H1 (cell line): ENCODE measurements at regions not wholly inside any gene's neighbourhood (a gene's known extent, or its start where the extent isn't known, plus 50 kb on each side); places are given as distances from the start of the nearest gene placed in this dataset.
A peak's percentile ranks its signal among the peaks of the same experiment; 100 is the strongest.

Experiments used
- CTCF ChIA-PET: fragments of 300-600 bp; sonication (Branson Sonifier 250); formaldehyde crosslinking; loops from one replicate; lab custom pipeline; 2021; ENCODE audit not compliant: partially characterized antibody; lab: Charles Lee
- POLR2A ChIA-PET: fragments of 300-600 bp; sonication (Branson Sonifier 250); formaldehyde crosslinking; loops from one replicate; lab custom pipeline; 2021; ENCODE audit warnings: inconsistent platforms; ENCODE audit not compliant: partially characterized antibody; lab: Charles Lee
- DNase-seq, 2 experiments: peaks; one replicate each; pipeline versions ENCODE4 v3.0.0 to v3.0.0-alpha.2; 2010 to 2022; ENCODE audit warnings: low spot score in 2 of 2, low read depth in 1 of 2, mixed read lengths in 1 of 2
- FAIRE-seq: peaks from 2 replicates; lab custom pipeline; 2011; peaks lifted over from hg19 to GRCh38; lab: Jason Lieb, UNC
- H2AFZ ChIP-seq: 2 replicates; pipeline ENCODE4 v1.8.1; 2012; ENCODE audit warnings: low read length, inconsistent platforms
- H2AK5ac ChIP-seq: 2 replicates; pipeline ENCODE4 v1.6.1; 2013; ENCODE audit warnings: low read depth, low read length
- H2BK120ac ChIP-seq: replicated peaks from 2 replicates; pipeline ENCODE3; 2013; ENCODE audit warnings: low read depth, low read length, inconsistent platforms
- H2BK12ac ChIP-seq: 2 replicates; pipeline ENCODE4 v1.6.1; 2013; ENCODE audit warnings: low read depth, low read length
- H2BK15ac ChIP-seq: 2 replicates; pipeline ENCODE4 v1.6.1; 2013; ENCODE audit warnings: low read length
- H2BK20ac ChIP-seq: 2 replicates; pipeline ENCODE4 v1.6.1; 2013; ENCODE audit warnings: low read length
- H2BK5ac ChIP-seq: 2 replicates; pipeline ENCODE4 v1.6.1; 2013; ENCODE audit warnings: low read depth, low read length
- H3K14ac ChIP-seq: 2 replicates; pipeline ENCODE4 v1.6.1; 2013; ENCODE audit warnings: inconsistent platforms; ENCODE audit not compliant: insufficient read length
- H3K18ac ChIP-seq: 2 replicates; pipeline ENCODE4 v1.6.1; 2013; ENCODE audit warnings: low read length; ENCODE audit errors: extremely low read depth
- H3K23ac ChIP-seq: 2 replicates; pipeline ENCODE4 v1.6.1; 2013; ENCODE audit warnings: inconsistent platforms; ENCODE audit not compliant: insufficient read length
- H3K23me2 ChIP-seq: 2 replicates; pipeline ENCODE4 v1.6.1; 2013; ENCODE audit warnings: low read depth, low read length
- H3K27ac ChIP-seq: 2 replicates; pipeline ENCODE4 v1.6.1; 2011; ENCODE audit warnings: low read depth, low read length, inconsistent platforms
- H3K27me3 ChIP-seq, 4 experiments: replicated peaks in 1 of 4; 1 replicate in 1 of 4; 2 replicates in 3 of 4; pipeline versions ENCODE4 v1.6.1 to v1.8.1; 2011 to 2013; ENCODE audit warnings: low read length in 3 of 4, mild to moderate bottlenecking in 3 of 4, inconsistent platforms in 2 of 4, mixed read lengths in 2 of 4, moderate library complexity in 1 of 4; ENCODE audit not compliant: control insufficient read depth in 3 of 4, insufficient read depth in 3 of 4; ENCODE audit errors: extremely low read depth in 1 of 4
- H3K36me3 ChIP-seq, 4 experiments: 2 replicates each; pipeline versions ENCODE4 v1.6.1 to v1.8.1; 2011 to 2013; ENCODE audit warnings: mild to moderate bottlenecking in 4 of 4, low read length in 3 of 4, moderate library complexity in 2 of 4, control low read depth in 1 of 4, inconsistent platforms in 1 of 4; ENCODE audit not compliant: insufficient read depth in 4 of 4, control insufficient read depth in 2 of 4
- H3K4ac ChIP-seq: replicated peaks from 2 replicates; pipeline ENCODE3; 2013; ENCODE audit warnings: low read length, low read depth, mixed read lengths, inconsistent platforms; ENCODE audit not compliant: insufficient read length
- H3K4me1 ChIP-seq, 4 experiments: replicated peaks in 1 of 4; 1 replicate in 1 of 4; 2 replicates in 3 of 4; pipeline versions ENCODE4 v1.6.1 to v1.8.1; 2011 to 2013; ENCODE audit warnings: low read length in 3 of 4, inconsistent platforms in 2 of 4, mixed read lengths in 1 of 4; ENCODE audit not compliant: insufficient read depth in 4 of 4, control insufficient read depth in 3 of 4
- H3K4me2 ChIP-seq, 2 experiments: 2 replicates each; pipeline versions ENCODE4 v1.6.1 to v1.8.1; 2011 to 2013; ENCODE audit warnings: low read depth in 2 of 2, low read length in 2 of 2, control low read depth in 1 of 2, inconsistent platforms in 1 of 2, mild to moderate bottlenecking in 1 of 2; ENCODE audit not compliant: insufficient read depth in 1 of 2
- H3K4me3 ChIP-seq, 4 experiments: fragments of 200-600, 300-600 bp in 1 of 4; sonication (generic), shearing (Covaris generic), sonication (Bioruptor Twin) in 1 of 4; 2 replicates each; pipeline versions ENCODE4 v1.5.1 to v1.8.1; 2011 to 2016; ENCODE audit warnings: low read length in 4 of 4, low read depth in 3 of 4, control low read depth in 2 of 4, inconsistent platforms in 2 of 4, mild to moderate bottlenecking in 2 of 4, mixed read lengths in 1 of 4, moderate library complexity in 1 of 4; ENCODE audit not compliant: insufficient read depth in 2 of 4; ENCODE audit errors: extremely low read depth in 1 of 4
- H3K56ac ChIP-seq: replicated peaks from 2 replicates; pipeline ENCODE3; 2013; ENCODE audit warnings: low read depth, mild to moderate bottlenecking, mixed read lengths, low read length, inconsistent platforms; ENCODE audit not compliant: insufficient read length
- H3K79me1 ChIP-seq: 2 replicates; pipeline ENCODE4 v1.6.1; 2013; ENCODE audit warnings: low read depth, low read length, control low read depth
- H3K79me2 ChIP-seq, 2 experiments: 2 replicates each; pipeline versions ENCODE4 v1.6.1 to v1.8.1; 2012 to 2013; ENCODE audit warnings: low read length in 2 of 2, mild to moderate bottlenecking in 2 of 2, inconsistent platforms in 1 of 2; ENCODE audit not compliant: insufficient read depth in 2 of 2, control insufficient read depth in 1 of 2
- H3K9ac ChIP-seq, 4 experiments: replicated peaks in 1 of 4; 1 replicate in 1 of 4; 2 replicates in 3 of 4; pipeline versions ENCODE4 v1.6.1 to v1.8.1; 2011 to 2013; ENCODE audit warnings: low read depth in 3 of 4, low read length in 3 of 4, control low read depth in 2 of 4, mild to moderate bottlenecking in 2 of 4, moderate library complexity in 2 of 4, inconsistent platforms in 1 of 4; ENCODE audit errors: extremely low read depth in 1 of 4
- H3K9me3 ChIP-seq, 2 experiments: 2 replicates each; pipeline versions ENCODE4 v1.6.1 to v1.8.1; 2012 to 2013; ENCODE audit warnings: mild to moderate bottlenecking in 2 of 2, moderate library complexity in 2 of 2, control low read depth in 1 of 2, inconsistent platforms in 1 of 2, low read depth in 1 of 2, low read length in 1 of 2, mixed read lengths in 1 of 2; ENCODE audit not compliant: insufficient read depth in 2 of 2
- H4K20me1 ChIP-seq, 2 experiments: replicated peaks in 1 of 2; 2 replicates each; pipeline versions ENCODE3 to v1.8.1; 2011 to 2013; ENCODE audit warnings: inconsistent platforms in 2 of 2, low read length in 2 of 2, mild to moderate bottlenecking in 1 of 2; ENCODE audit not compliant: insufficient read depth in 2 of 2, control insufficient read depth in 1 of 2
- H4K5ac ChIP-seq: 2 replicates; pipeline ENCODE4 v1.6.1; 2013; ENCODE audit warnings: low read length, low read depth, mixed read lengths, inconsistent platforms; ENCODE audit not compliant: insufficient read length
- H4K8ac ChIP-seq: 2 replicates; pipeline ENCODE4 v1.8.0; 2013; ENCODE audit warnings: mild to moderate bottlenecking, moderate library complexity, low read length, inconsistent platforms; ENCODE audit not compliant: insufficient read depth; ENCODE audit errors: extremely low read depth
- H4K91ac ChIP-seq: replicated peaks from 2 replicates; pipeline ENCODE3; 2013; ENCODE audit warnings: low read length, mixed read lengths, inconsistent platforms; ENCODE audit not compliant: insufficient read length
- BCL11A ChIP-seq, 2 experiments: IDR thresholded peaks; one replicate each; pipeline ENCODE4 v1.6.1; 2011; ENCODE audit warnings: low read depth in 2 of 2, low read length in 2 of 2, mild to moderate bottlenecking in 2 of 2
- JUND ChIP-seq: IDR thresholded peaks from 2 replicates; pipeline ENCODE4 v1.6.1; 2011; ENCODE audit warnings: mild to moderate bottlenecking, improper control_type of control experiment, low read length
- POU5F1 ChIP-seq: IDR thresholded peaks from 2 replicates; pipeline ENCODE4 v1.6.1; 2011; ENCODE audit warnings: low read depth, mild to moderate bottlenecking, low read length, moderate library complexity
- WGBS, 2 experiments: shearing (Covaris generic) in 1 of 2; methylation state at CpG; one replicate each; pipeline versions ENCODE4 v1.1.6 to v1.1.7; 2013 to 2015; ENCODE audit warnings: low lambda C conversion rate in 2 of 2, mixed read lengths in 2 of 2, inconsistent platforms in 1 of 2, low coverage in 1 of 2, missing lambda C conversion rate in 1 of 2; ENCODE audit not compliant: insufficient replicate concordance in 2 of 2, insufficient coverage in 1 of 2, insufficient read length in 1 of 2; ENCODE audit errors: extremely low coverage in 1 of 2, missing lambda C conversion rate in 1 of 2; 5-methylcytosine and 5-hydroxymethylcytosine counted together

- H3K18ac ChIP-seq: no peak overlapping the region
- FAIRE-seq: no peak
Measured at GRCh38 chr12:87779858-87780498, 249.2 kb downstream of the C12orf50 start.

More at GRCh38 chr12:87779858-87780498, 249.2 kb downstream of the C12orf50 start:
- no peak overlapping the region for H2BK120ac ChIP-seq
- H3K27me3 ChIP-seq: no peaks in the 10 kb centered on the region
- H4K91ac ChIP-seq: no peak overlapping the region
- ChIA-PET POLR2A (no interaction called here), CTCF (interaction anchor here (1.3 kb wide), 1 partner anchor 11 kb away, joined by 3 read pairs; no protein-coding TSS in a partner anchor)
- 82% methylated on average over 2 of the region's 2 CpGs; no CpG with 5 or more reads in 1 of the 2 experiments for WGBS, 2 experiments
- H2BK15ac ChIP-seq: no peak overlapping the region
- DNase-seq: no peak
- H2BK12ac ChIP-seq: 0 out of 2 replicates have a peak overlapping the region, but pooled peaks have one; percentile 50
- no peak overlapping the region for H3K4me3 ChIP-seq
- no peak overlapping the region for H4K8ac ChIP-seq
- no peaks in the 10 kb centered on the region for H3K79me2 ChIP-seq
- no peaks in the 10 kb centered on the region for H3K36me3 ChIP-seq
- H3K79me1 ChIP-seq: no peaks in the 10 kb centered on the region
- TF ChIP-seq POU5F1 (no peak), BCL11A (IDR thresholded peaks at IDR 0.05; ENCODE audit: low read depth in 2 of 2, low read length in 2 of 2) (no peak), JUND (no peak)
- H3K4me1 ChIP-seq: no peaks in the 10 kb centered on the region
- H3K9ac ChIP-seq: no peak overlapping the region
- no peaks in the 10 kb centered on the region for H3K23me2 ChIP-seq
- no peak overlapping the region for H3K14ac ChIP-seq
- H3K9me3 ChIP-seq: no peaks in the 10 kb centered on the region
- no peak overlapping the region for H3K56ac ChIP-seq
- H3K27ac ChIP-seq: no peak overlapping the region
- H2AFZ ChIP-seq: peak overlapping the region; percentile 62
- no peak overlapping the region; the same call in 1 of the 2 replicates for H2AK5ac ChIP-seq
- no peak overlapping the region for H3K23ac ChIP-seq
- H3K4me2 ChIP-seq: no peak overlapping the region
- no peak overlapping the region for H2BK5ac ChIP-seq
- H4K5ac ChIP-seq: no peak overlapping the region
- no peaks in the 10 kb centered on the region for H4K20me1 ChIP-seq
- H3K4ac ChIP-seq: no peak overlapping the region
- no peak overlapping the region for H2BK20ac ChIP-seq
